ENCODE measurements at regions not wholly inside any gene's neighbourhood (a gene's known extent, or its start where the extent isn't known, plus 50 kb on each side); places are given as distances from the start of the nearest gene placed in this dataset.

- H3K9me2 ChIP-seq (ENCODE audit: insufficient read depth) = no peaks in the 10 kb centered on the region
- H3K27ac ChIP-seq (ENCODE audit: low read depth) = no peak overlapping the region
- peaks cover 3% of the 10 kb centered on the region for H3K27me3 Mint-ChIP-seq (ENCODE audit: insufficient read depth, low read depth, poor library complexity)
- TF ChIP-seq ZNF331 (CRISPR knock-in tag; IDR thresholded peaks at IDR 0.05; ENCODE audit: low read depth) (no peak), NANOG (IDR thresholded peaks at IDR 0.05; ENCODE audit: borderline replicate concordance) (no peak), CTCF (conservative IDR thresholded peaks at IDR 0.05; ENCODE audit: low read depth in 2 of 2) (no peak), STAT1 (IDR thresholded peaks at IDR 0.05; ENCODE audit: unreplicated experiment) (no peak), REST (IDR thresholded peaks at IDR 0.05; ENCODE audit: unreplicated experiment) (no peak), ZNF114 (CRISPR knock-in tag; IDR thresholded peaks at IDR 0.05) (no peak), JUNB (IDR thresholded peaks at IDR 0.05; ENCODE audit: unreplicated experiment) (no peak), POLR2AphosphoS5 (IDR thresholded peaks at IDR 0.05; ENCODE audit: low read depth) (no peak), EZH2 (IDR thresholded peaks at IDR 0.05; ENCODE audit: low read depth, unreplicated experiment) (no peak), EZH2phosphoT487 (IDR thresholded peaks at IDR 0.05; ENCODE audit: unreplicated experiment) (no peak), ETS1 (IDR thresholded peaks at IDR 0.05) (no peak), ZNF462 (CRISPR knock-in tag; IDR thresholded peaks at IDR 0.05) (no peak), CREB1 (CRISPR knock-in tag; IDR thresholded peaks at IDR 0.05; ENCODE audit: low read depth) (no peak)
- no peak overlapping the region for H3K27ac Mint-ChIP-seq
- no peak overlapping the region for H2AFZ ChIP-seq
- no peaks in the 10 kb centered on the region for H3K79me2 ChIP-seq (replicated peaks; ENCODE audit: insufficient read depth)
- ATAC-seq = no peak
- no peaks in the 10 kb centered on the region for H4K20me1 ChIP-seq (replicated peaks; ENCODE audit: insufficient read depth)
- no peak overlapping the region for H3K4me3 Mint-ChIP-seq
- no peaks in the 10 kb centered on the region; the same call in 2 of the 3 replicates for H3K9me3 Mint-ChIP-seq
- no peak for DNase-seq (ENCODE audit: low spot score)
- H3F3A ChIP-seq (replicated peaks; ENCODE audit: low read depth) = no peaks in the 10 kb centered on the region
- no peaks in the 10 kb centered on the region for H3K4me1 ChIP-seq (ENCODE audit: insufficient read depth)
- no peaks in the 10 kb centered on the region for H3K27me3 ChIP-seq (ENCODE audit: insufficient read depth)
- H3K4me2 ChIP-seq = no peak overlapping the region
- no peaks in the 10 kb centered on the region; the same call in 2 of the 3 replicates for H3K4me1 Mint-ChIP-seq
- no peaks in the 10 kb centered on the region for H3K36me3 Mint-ChIP-seq (ENCODE audit: low read depth)
- H3K4me3 ChIP-seq = no peak overlapping the region
- H3K36me3 ChIP-seq (ENCODE audit: insufficient read depth) = no peaks in the 10 kb centered on the region
These were observed 128.6 kb upstream of the ADAMTS9 start for GRCh38 chr3:64816355-64816754.
